ENCODE measurements at regions not wholly inside any gene's neighbourhood (a gene's known extent, or its start where the extent isn't known, plus 50 kb on each side); places are given as distances from the start of the nearest gene placed in this dataset.

DNA sequence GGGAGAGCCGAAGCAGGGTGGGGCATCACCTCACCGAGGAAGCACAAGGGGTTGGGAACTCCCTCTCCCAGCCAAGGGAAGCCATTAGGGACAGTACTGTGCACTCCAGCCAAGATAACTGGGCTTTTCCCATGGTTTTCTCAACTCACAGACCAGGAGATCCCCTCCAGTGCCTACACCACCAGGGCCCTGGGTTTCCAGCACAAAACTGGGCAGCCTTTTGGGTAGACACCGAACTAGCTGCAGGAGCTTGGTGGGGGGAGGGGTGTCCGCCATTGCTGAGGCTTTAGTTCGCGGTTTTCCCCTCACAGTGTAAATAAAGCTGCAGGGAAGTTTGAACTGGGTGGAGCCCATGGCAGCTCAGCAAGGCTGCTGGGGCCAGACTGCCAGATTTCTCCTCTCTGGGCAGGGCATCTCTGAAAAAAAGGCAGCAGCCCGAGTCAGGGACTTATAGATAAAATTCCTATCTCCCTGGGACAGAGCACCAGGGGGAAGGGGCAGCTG is 129.6 kb upstream of the LMCD1 start:
- TF ChIP-seq, protein P1, sequence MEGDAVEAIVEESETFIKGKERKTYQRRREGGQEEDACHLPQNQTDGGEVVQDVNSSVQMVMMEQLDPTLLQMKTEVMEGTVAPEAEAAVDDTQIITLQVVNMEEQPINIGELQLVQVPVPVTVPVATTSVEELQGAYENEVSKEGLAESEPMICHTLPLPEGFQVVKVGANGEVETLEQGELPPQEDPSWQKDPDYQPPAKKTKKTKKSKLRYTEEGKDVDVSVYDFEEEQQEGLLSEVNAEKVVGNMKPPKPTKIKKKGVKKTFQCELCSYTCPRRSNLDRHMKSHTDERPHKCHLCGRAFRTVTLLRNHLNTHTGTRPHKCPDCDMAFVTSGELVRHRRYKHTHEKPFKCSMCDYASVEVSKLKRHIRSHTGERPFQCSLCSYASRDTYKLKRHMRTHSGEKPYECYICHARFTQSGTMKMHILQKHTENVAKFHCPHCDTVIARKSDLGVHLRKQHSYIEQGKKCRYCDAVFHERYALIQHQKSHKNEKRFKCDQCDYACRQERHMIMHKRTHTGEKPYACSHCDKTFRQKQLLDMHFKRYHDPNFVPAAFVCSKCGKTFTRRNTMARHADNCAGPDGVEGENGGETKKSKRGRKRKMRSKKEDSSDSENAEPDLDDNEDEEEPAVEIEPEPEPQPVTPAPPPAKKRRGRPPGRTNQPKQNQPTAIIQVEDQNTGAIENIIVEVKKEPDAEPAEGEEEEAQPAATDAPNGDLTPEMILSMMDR (IDR thresholded peaks at IDR 0.05; ENCODE audit: low read depth, low read length, poor library complexity, severe bottlenecking): no peak
- no peak for TF ChIP-seq EZH2phosphoT487 (IDR thresholded peaks at IDR 0.05; ENCODE audit: borderline replicate concordance, low read length)

Measured in DOHH2 (cell line).